ENCODE measurements at regions not wholly inside any gene's neighbourhood (a gene's known extent, or its start where the extent isn't known, plus 50 kb on each side); places are given as distances from the start of the nearest gene placed in this dataset.
"Not testable (repeated sequence)": the region's sequence is repeated elsewhere in the genome, so short reads cannot be mapped to it uniquely, and the experiment has no call there.

- DNase-seq (ENCODE audit: extremely low spot score): no peak
- CTCF ChIA-PET: no interaction called here
- POLR2A ChIA-PET: no interaction called here
- no peak for TF ChIP-seq SUZ12 (IDR thresholded peaks at IDR 0.05)
- TF ChIP-seq L3MBTL2 (conservative IDR thresholded peaks at IDR 0.05): no peak
- no peak for TF ChIP-seq FOXK2 (IDR thresholded peaks at IDR 0.05)
- TF ChIP-seq NFRKB (IDR thresholded peaks at IDR 0.05): no peak
- no peak for TF ChIP-seq FOXM1 (IDR thresholded peaks at IDR 0.05; ENCODE audit: borderline replicate concordance)
- no peak for TF ChIP-seq HDGF (IDR thresholded peaks at IDR 0.05; ENCODE audit: borderline replicate concordance)
- no peak for TF ChIP-seq CTBP1 (IDR thresholded peaks at IDR 0.05; ENCODE audit: borderline replicate concordance)
- TF ChIP-seq PKNOX1 (IDR thresholded peaks at IDR 0.05): no peak
- no peak for TF ChIP-seq TARDBP (IDR thresholded peaks at IDR 0.05)
- no peak for TF ChIP-seq ELF4 (IDR thresholded peaks at IDR 0.05)
Measured at GRCh38 chr10:42898037-42898960, 115.7 kb downstream of the BMS1 start.

- ChIA-PET POLR2A (no interaction called here), CTCF (no interaction called here)
- no peak for DNase-seq (ENCODE audit: extremely low spot score)
Measured at GRCh38 chr10:42899036-42899435, 116.4 kb downstream of the BMS1 start.

GRCh38 chr10:42900346-42900745, 117.8 kb downstream of the BMS1 start:
- CTCF ChIA-PET; POLR2A ChIA-PET; DNase-seq (ENCODE audit: extremely low spot score): not testable (repeated sequence)

More at GRCh38 chr10:42899036-42899435, 116.4 kb downstream of the BMS1 start:
- TF ChIP-seq SUZ12 (IDR thresholded peaks at IDR 0.05) (no peak), ARNT (IDR thresholded peaks at IDR 0.05) (no peak), PKNOX1 (IDR thresholded peaks at IDR 0.05) (no peak), FOXM1 (IDR thresholded peaks at IDR 0.05; ENCODE audit: borderline replicate concordance) (no peak), FOXA1 (IDR thresholded peaks at IDR 0.05) (no peak), CTBP1 (IDR thresholded peaks at IDR 0.05; ENCODE audit: borderline replicate concordance) (no peak), LEF1 (IDR thresholded peaks at IDR 0.05; ENCODE audit: borderline replicate concordance) (no peak), TARDBP (IDR thresholded peaks at IDR 0.05) (no peak), L3MBTL2 (conservative IDR thresholded peaks at IDR 0.05) (no peak), NFRKB (IDR thresholded peaks at IDR 0.05) (no peak), HDGF (IDR thresholded peaks at IDR 0.05; ENCODE audit: borderline replicate concordance) (no peak), ELF4 (IDR thresholded peaks at IDR 0.05) (no peak), FOXK2 (IDR thresholded peaks at IDR 0.05) (no peak), ZNF384 (IDR thresholded peaks at IDR 0.05) (no peak), SP1 (IDR thresholded peaks at IDR 0.05) (no peak), BHLHE40 (IDR thresholded peaks at IDR 0.05; ENCODE audit: borderline replicate concordance) (no peak)

GRCh38 chr10:42911359-42911758, 128.8 kb downstream of the BMS1 start:
- no peak for TF ChIP-seq LEF1 (IDR thresholded peaks at IDR 0.05; ENCODE audit: borderline replicate concordance)
- TF ChIP-seq FOXM1 (IDR thresholded peaks at IDR 0.05; ENCODE audit: borderline replicate concordance): no peak
- ChIA-PET POLR2A (no interaction called here), CTCF (no interaction called here)
- DNase-seq (ENCODE audit: extremely low spot score): no peak

GRCh38 chr10:42916974-42917373, 134.4 kb downstream of the BMS1 start:
- no peak for DNase-seq (ENCODE audit: extremely low spot score)
- ChIA-PET CTCF (no interaction called here), POLR2A (no interaction called here)
- no peak for TF ChIP-seq HDGF (IDR thresholded peaks at IDR 0.05; ENCODE audit: borderline replicate concordance)
- TF ChIP-seq TARDBP (IDR thresholded peaks at IDR 0.05): no peak
- TF ChIP-seq ELF4 (IDR thresholded peaks at IDR 0.05): no peak
- no peak for TF ChIP-seq FOXM1 (IDR thresholded peaks at IDR 0.05; ENCODE audit: borderline replicate concordance)
- TF ChIP-seq LEF1 (IDR thresholded peaks at IDR 0.05; ENCODE audit: borderline replicate concordance): no peak
- no peak for TF ChIP-seq NFRKB (IDR thresholded peaks at IDR 0.05)
- TF ChIP-seq ARNT (IDR thresholded peaks at IDR 0.05): no peak
- TF ChIP-seq L3MBTL2 (conservative IDR thresholded peaks at IDR 0.05): no peak
- TF ChIP-seq FOXA1 (IDR thresholded peaks at IDR 0.05): no peak
- no peak for TF ChIP-seq SP1 (IDR thresholded peaks at IDR 0.05)
- TF ChIP-seq PKNOX1 (IDR thresholded peaks at IDR 0.05): no peak
- TF ChIP-seq BHLHE40 (IDR thresholded peaks at IDR 0.05; ENCODE audit: borderline replicate concordance): no peak
- no peak for TF ChIP-seq ZNF384 (IDR thresholded peaks at IDR 0.05)
- no peak for TF ChIP-seq CTBP1 (IDR thresholded peaks at IDR 0.05; ENCODE audit: borderline replicate concordance)
- no peak for TF ChIP-seq FOXK2 (IDR thresholded peaks at IDR 0.05)
- no peak for TF ChIP-seq SUZ12 (IDR thresholded peaks at IDR 0.05)

- TF ChIP-seq HDGF (IDR thresholded peaks at IDR 0.05; ENCODE audit: borderline replicate concordance) (no peak), ARNT (IDR thresholded peaks at IDR 0.05) (no peak), CTBP1 (IDR thresholded peaks at IDR 0.05; ENCODE audit: borderline replicate concordance) (no peak), SP1 (IDR thresholded peaks at IDR 0.05) (no peak), LEF1 (IDR thresholded peaks at IDR 0.05; ENCODE audit: borderline replicate concordance) (no peak), SUZ12 (IDR thresholded peaks at IDR 0.05) (no peak), TARDBP (IDR thresholded peaks at IDR 0.05) (no peak), FOXA1 (IDR thresholded peaks at IDR 0.05) (no peak), BHLHE40 (IDR thresholded peaks at IDR 0.05; ENCODE audit: borderline replicate concordance) (no peak), FOXK2 (IDR thresholded peaks at IDR 0.05) (no peak), PKNOX1 (IDR thresholded peaks at IDR 0.05) (no peak), NFRKB (IDR thresholded peaks at IDR 0.05) (no peak)
- DNase-seq (ENCODE audit: extremely low spot score): no peak
- CTCF ChIA-PET: no interaction called here
- POLR2A ChIA-PET: no interaction called here
Measured at GRCh38 chr10:42917821-42918220, 135.2 kb downstream of the BMS1 start.

All from HEK293T (cell line).